MCF 10A (cell line): ENCODE measurements at regions not wholly inside any gene's neighbourhood (a gene's known extent, or its start where the extent isn't known, plus 50 kb on each side); places are given as distances from the start of the nearest gene placed in this dataset.

Source experiments
- BruUV-seq: library from RNA; stranded (reverse); fragments of 400-500 nt; replicated peaks from 2 replicates; lab custom pipeline; 2021; lab: Mats Ljungman, UMichigan
- CTCF ChIA-PET: fragments of 300-600 bp; sonication (Branson Sonifier 250); formaldehyde crosslinking; extraction: SDS; loops from one replicate; lab custom pipeline; 2021; ENCODE audit warnings: antibody characterized with exemption, inconsistent platforms; lab: Yijun Ruan, JAX
- POLR2A ChIA-PET: fragments of 300-600, 350-650 bp; sonication (Branson Sonifier 250); formaldehyde crosslinking; extraction: SDS; loops from one replicate; lab custom pipeline; 2020; ENCODE audit warnings: antibody characterized with exemption, inconsistent platforms; lab: Yijun Ruan, JAX
- DNase-seq: peaks from one replicate; pipeline ENCODE4 v3.0.0-alpha.2; 2018; ENCODE audit not compliant: unreplicated experiment
- H3K27ac Mint-ChIP-seq: one replicate; pipeline ENCODE4 v1.8.0; 2022; ENCODE audit warnings: mild to moderate bottlenecking, low read depth, mixed read lengths; ENCODE audit not compliant: unreplicated experiment
- H3K27me3 Mint-ChIP-seq: one replicate; pipeline ENCODE4 v1.8.0; 2022; ENCODE audit warnings: mixed read lengths; ENCODE audit not compliant: insufficient read depth, unreplicated experiment
- H3K36me3 Mint-ChIP-seq: one replicate; pipeline ENCODE4 v1.8.0; 2022; ENCODE audit warnings: mild to moderate bottlenecking, moderate library complexity, mixed read lengths; ENCODE audit not compliant: insufficient read depth, unreplicated experiment
- H3K4me1 Mint-ChIP-seq: one replicate; pipeline ENCODE4 v1.8.0; 2022; ENCODE audit warnings: mixed read lengths; ENCODE audit not compliant: insufficient read depth, unreplicated experiment
- H3K4me3 Mint-ChIP-seq: one replicate; pipeline ENCODE4 v1.8.0; 2022; ENCODE audit warnings: mild to moderate bottlenecking, moderate library complexity, mixed read lengths; ENCODE audit not compliant: unreplicated experiment
- H3K9me3 Mint-ChIP-seq: one replicate; pipeline ENCODE4 v1.8.0; 2022; ENCODE audit warnings: mixed read lengths; ENCODE audit not compliant: unreplicated experiment
- CTCF ChIP-seq: fragments of 200-600 bp; IDR thresholded peaks from one replicate; pipeline ENCODE4 v1.8.0; 2022; ENCODE audit warnings: antibody characterized with exemption, mild to moderate bottlenecking; ENCODE audit not compliant: unreplicated experiment
- intact Hi-C: fragments of 100-400 bp; cut with micrococcal nuclease; formaldehyde crosslinking; loops from 2 replicates; pipeline ENCODE4 v1.14.1; 2022

- no peak for DNase-seq
- CTCF ChIA-PET: no interaction called here
- H3K27ac Mint-ChIP-seq: no peak overlapping the region
- TF ChIP-seq CTCF: no peak
- no peak overlapping the region for H3K4me3 Mint-ChIP-seq
- BruUV-seq: no TSS peak
- H3K4me1 Mint-ChIP-seq: no peaks in the 10 kb centered on the region
- POLR2A ChIA-PET: no interaction called here
- intact Hi-C loops: no loop called here
- H3K27me3 Mint-ChIP-seq: no peaks in the 10 kb centered on the region
- peaks cover 13% of the 10 kb centered on the region for H3K9me3 Mint-ChIP-seq
- H3K36me3 Mint-ChIP-seq: no peaks in the 10 kb centered on the region
These were observed 175.9 kb upstream of the AFDN start for GRCh38 chr6:167650730-167651317.

- CTCF ChIA-PET: no interaction called here
- Mint-ChIP-seq H3K4me3 (no peak overlapping the region), H3K9me3 (peaks cover 13% of the 10 kb centered on the region), H3K27ac (no peak overlapping the region), H3K4me1 (no peaks in the 10 kb centered on the region), H3K36me3 (no peaks in the 10 kb centered on the region), H3K27me3 (no peaks in the 10 kb centered on the region)
- no peak for DNase-seq
- no peak for TF ChIP-seq CTCF
- BruUV-seq: no TSS peak
- POLR2A ChIA-PET: no interaction called here
- intact Hi-C loops: no loop called here
These were observed 175.2 kb upstream of the AFDN start for GRCh38 chr6:167651318-167652041.

GRCh38 chr6:167652042-167652700 is 174.5 kb upstream of the AFDN start:
- BruUV-seq: no TSS peak
- DNase-seq: no peak
- intact Hi-C loops: no loop called here
- CTCF ChIA-PET: no interaction called here
- H3K27ac Mint-ChIP-seq: no peak overlapping the region
- no peak overlapping the region for H3K4me3 Mint-ChIP-seq
- TF ChIP-seq CTCF: no peak
- H3K4me1 Mint-ChIP-seq: no peaks in the 10 kb centered on the region
- POLR2A ChIA-PET: no interaction called here
- H3K36me3 Mint-ChIP-seq: no peaks in the 10 kb centered on the region
- H3K9me3 Mint-ChIP-seq: peaks cover 13% of the 10 kb centered on the region
- H3K27me3 Mint-ChIP-seq: no peaks in the 10 kb centered on the region

- no peak for TF ChIP-seq CTCF
- no peak overlapping the region for H3K27ac Mint-ChIP-seq
- intact Hi-C loops: no loop called here
- no peak overlapping the region for H3K4me3 Mint-ChIP-seq
- no peaks in the 10 kb centered on the region for H3K27me3 Mint-ChIP-seq
- no TSS peak for BruUV-seq
- H3K4me1 Mint-ChIP-seq: no peaks in the 10 kb centered on the region
- DNase-seq: no peak
- ChIA-PET POLR2A (no interaction called here), CTCF (no interaction called here)
- no peaks in the 10 kb centered on the region for H3K36me3 Mint-ChIP-seq
- peaks cover 13% of the 10 kb centered on the region for H3K9me3 Mint-ChIP-seq
These were observed 174.0 kb upstream of the AFDN start for GRCh38 chr6:167652701-167653095.
